ENCODE measurements at regions not wholly inside any gene's neighbourhood (a gene's known extent, or its start where the extent isn't known, plus 50 kb on each side); places are given as distances from the start of the nearest gene placed in this dataset.

DNA sequence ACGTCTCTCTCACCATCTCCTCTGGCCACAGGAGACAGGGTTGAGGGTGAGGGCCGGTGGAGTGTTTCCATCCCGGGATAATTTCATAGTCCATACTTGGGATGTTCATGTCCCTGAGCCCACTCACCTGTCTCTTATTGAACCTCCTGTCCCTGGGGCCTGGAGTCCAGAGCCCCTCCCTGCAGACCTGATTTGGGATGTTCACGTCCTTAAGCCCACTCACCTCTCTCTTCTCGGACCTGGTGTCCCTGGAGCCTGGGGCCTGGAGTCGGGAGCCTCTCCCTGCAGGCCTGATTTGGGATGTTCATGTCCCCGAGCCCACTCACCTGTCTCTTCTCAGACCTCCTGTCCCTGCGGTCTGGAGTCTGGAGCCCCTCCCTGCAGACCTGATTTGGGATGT lies 868.2 kb downstream of the BRD1 start:
- TF ChIP-seq POLR2A (IDR thresholded peaks at IDR 0.05) (no peak), EP300 (IDR thresholded peaks at IDR 0.05) (no peak)
- TF ChIP-seq, protein P1, sequence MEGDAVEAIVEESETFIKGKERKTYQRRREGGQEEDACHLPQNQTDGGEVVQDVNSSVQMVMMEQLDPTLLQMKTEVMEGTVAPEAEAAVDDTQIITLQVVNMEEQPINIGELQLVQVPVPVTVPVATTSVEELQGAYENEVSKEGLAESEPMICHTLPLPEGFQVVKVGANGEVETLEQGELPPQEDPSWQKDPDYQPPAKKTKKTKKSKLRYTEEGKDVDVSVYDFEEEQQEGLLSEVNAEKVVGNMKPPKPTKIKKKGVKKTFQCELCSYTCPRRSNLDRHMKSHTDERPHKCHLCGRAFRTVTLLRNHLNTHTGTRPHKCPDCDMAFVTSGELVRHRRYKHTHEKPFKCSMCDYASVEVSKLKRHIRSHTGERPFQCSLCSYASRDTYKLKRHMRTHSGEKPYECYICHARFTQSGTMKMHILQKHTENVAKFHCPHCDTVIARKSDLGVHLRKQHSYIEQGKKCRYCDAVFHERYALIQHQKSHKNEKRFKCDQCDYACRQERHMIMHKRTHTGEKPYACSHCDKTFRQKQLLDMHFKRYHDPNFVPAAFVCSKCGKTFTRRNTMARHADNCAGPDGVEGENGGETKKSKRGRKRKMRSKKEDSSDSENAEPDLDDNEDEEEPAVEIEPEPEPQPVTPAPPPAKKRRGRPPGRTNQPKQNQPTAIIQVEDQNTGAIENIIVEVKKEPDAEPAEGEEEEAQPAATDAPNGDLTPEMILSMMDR (IDR thresholded peaks at IDR 0.05) = no peak
- 86 to 88% (median 87%) methylated on average over 8 of the region's 8 CpGs for WGBS, 3 donors
- H3K36me3 ChIP-seq = no peaks in the 10 kb centered on the region
- H3K27me3 ChIP-seq = no peaks in the 10 kb centered on the region
- DNase-seq = no peak
- H3K9me3 ChIP-seq = no peaks in the 10 kb centered on the region
- H3K27ac ChIP-seq = no peak overlapping the region
- no peaks in the 10 kb centered on the region for H3K4me1 ChIP-seq (ENCODE audit: insufficient read depth)
- H3K4me3 ChIP-seq = no peak overlapping the region
- intact Hi-C loops (cut with DNase I) = no loop called here

DNA sequence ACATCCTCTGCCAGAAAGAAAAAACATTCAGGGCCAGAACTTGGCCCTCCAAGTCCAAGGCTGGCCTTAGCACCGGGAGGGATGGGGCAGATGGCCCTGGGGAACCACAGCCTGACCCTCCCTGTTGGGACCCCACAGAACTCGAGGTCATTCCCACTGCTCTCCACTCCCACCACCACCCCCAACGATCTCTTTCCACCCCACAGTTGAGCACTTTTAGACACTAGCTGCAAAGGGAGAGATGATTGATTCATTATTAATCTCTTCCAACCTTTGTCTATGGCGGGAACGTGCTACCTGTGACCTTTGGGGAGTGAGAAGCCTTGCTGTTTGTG lies 869.7 kb downstream of the BRD1 start:
- no peak for DNase-seq
- 58 to 71% (median 61%) methylated on average over 5 of the region's 5 CpGs for WGBS, 3 donors
- H3K36me3 ChIP-seq = no peaks in the 10 kb centered on the region
- H3K27me3 ChIP-seq = no peaks in the 10 kb centered on the region
- no peaks in the 10 kb centered on the region for H3K9me3 ChIP-seq
- no peaks in the 10 kb centered on the region for H3K4me1 ChIP-seq (ENCODE audit: insufficient read depth)
- no peak overlapping the region for H3K27ac ChIP-seq
- intact Hi-C loops (cut with DNase I) = no loop called here
- no peak overlapping the region for H3K4me3 ChIP-seq
- TF ChIP-seq POLR2A (IDR thresholded peaks at IDR 0.05) (no peak), EP300 (IDR thresholded peaks at IDR 0.05) (no peak)
- TF ChIP-seq, protein P1 (IDR thresholded peaks at IDR 0.05) = no peak

DNA sequence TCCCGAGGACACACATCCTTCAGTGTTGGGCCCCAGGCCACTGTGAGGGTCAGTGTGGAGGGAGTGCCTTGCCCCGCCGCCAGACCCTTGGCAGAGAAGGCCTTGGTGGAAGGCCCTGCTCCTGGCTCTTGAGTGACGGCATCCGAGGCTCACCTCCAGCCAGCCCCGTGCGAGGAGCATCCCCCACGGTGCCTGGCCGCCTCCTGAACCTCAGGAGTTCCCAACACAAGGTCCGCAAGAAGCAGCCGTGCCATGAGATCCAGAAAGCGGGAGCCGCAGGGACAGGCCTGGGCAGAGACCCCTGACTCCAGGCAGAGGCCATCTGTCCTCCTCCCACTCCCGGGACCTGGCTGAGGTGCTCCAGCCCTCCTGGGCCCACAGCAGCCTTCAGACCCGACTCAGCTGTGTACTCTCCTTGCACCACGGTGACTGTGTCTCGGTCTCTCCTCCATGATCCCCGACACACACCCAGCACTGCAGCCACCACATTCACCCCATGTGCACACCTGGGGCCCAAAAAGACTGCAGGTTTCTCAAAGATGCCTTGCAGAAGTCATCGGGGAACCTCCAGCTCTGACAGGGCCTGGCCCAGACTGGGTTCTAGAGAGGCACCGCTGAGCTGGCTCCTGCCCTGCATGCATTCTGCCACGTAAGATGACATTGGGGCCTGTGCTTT lies 870.2 kb downstream of the BRD1 start:
- Histone ChIP-seq H3K27ac (no peak overlapping the region), H3K4me3 (no peak overlapping the region), H3K9me3 (no peaks in the 10 kb centered on the region), H3K36me3 (no peaks in the 10 kb centered on the region), H3K27me3 (no peaks in the 10 kb centered on the region), H3K4me1 (ENCODE audit: insufficient read depth) (no peaks in the 10 kb centered on the region)
- intact Hi-C loops (cut with DNase I) = no loop called here
- WGBS, 3 donors = 84 to 94% (median 90%) methylated on average over 21 of the region's 21 CpGs
- TF ChIP-seq POLR2A (IDR thresholded peaks at IDR 0.05) (no peak), EP300 (IDR thresholded peaks at IDR 0.05) (no peak)
- TF ChIP-seq, protein P1 (IDR thresholded peaks at IDR 0.05) = no peak
- DNase-seq = no peak

DNA sequence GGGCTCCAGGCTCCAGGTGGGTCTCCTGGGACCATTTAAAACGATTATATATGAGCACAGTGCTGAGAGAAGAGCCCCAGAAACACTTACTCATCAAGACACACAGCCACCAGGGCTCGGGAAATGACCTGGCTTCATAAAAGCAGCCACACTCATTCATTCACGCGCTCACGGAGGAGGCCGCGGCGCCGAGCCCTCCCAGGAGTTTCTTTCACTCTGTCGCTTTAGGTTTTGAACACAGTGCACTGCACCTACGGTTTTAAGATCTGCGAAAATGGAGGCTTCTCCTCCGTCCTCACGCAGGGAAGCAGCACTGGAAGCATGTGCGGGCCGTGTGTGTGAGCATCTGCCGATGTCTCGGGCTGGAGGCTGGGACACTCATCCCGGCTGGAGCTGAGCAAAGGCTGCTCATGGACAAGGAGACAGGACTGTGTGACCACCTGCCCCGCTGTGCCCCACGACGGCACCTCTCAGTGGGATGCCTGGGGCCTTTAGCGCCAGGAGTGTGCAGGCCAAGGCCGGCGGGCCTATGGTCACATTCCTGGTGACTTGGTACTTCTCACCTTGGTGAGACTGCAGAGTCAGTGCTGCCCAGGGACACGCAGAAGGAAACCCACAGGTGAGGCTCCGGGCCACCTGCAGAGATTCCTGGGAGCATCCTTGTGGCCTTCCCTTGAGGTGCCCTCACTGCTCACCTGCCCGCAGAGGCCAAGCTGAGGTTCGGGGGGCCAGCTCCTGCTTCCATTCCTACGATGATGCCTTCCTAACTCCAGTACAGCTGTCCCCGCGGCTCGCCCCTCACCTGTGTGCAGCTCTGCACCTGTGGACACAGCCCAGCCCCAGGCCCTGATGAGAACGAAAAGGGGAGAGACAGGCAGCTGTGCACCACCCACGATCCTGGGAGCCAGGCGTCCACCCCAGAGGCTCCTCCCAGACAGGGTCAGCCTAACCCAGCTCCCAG lies 872.0 kb downstream of the BRD1 start:
- intact Hi-C loops (cut with DNase I) = no loop called here
- Histone ChIP-seq H3K27me3 (no peaks in the 10 kb centered on the region), H3K4me1 (ENCODE audit: insufficient read depth) (no peaks in the 10 kb centered on the region), H3K27ac (no peak overlapping the region), H3K9me3 (no peaks in the 10 kb centered on the region), H3K36me3 (no peaks in the 10 kb centered on the region), H3K4me3 (no peak overlapping the region)
- WGBS, 3 donors = 78 to 83% (median 81%) methylated on average over 36 of the region's 36 CpGs
- TF ChIP-seq POLR2A (IDR thresholded peaks at IDR 0.05) (no peak), EP300 (IDR thresholded peaks at IDR 0.05) (no peak)
- TF ChIP-seq, protein P1 (IDR thresholded peaks at IDR 0.05) = no peak
- no peak for DNase-seq
